IMR-90 (cell line): ENCODE measurements at regions not wholly inside any gene's neighbourhood (a gene's known extent, or its start where the extent isn't known, plus 50 kb on each side); places are given as distances from the start of the nearest gene placed in this dataset.

Experiments
- ATAC-seq: fragments of 200-7000 bp; cut with Tn5 transposase; 2 replicates; pipeline ENCODE4 v1.9.1; 2020; ENCODE audit warnings: low read depth, mild to moderate bottlenecking, moderate library complexity
- BruUV-seq: library from RNA; stranded (reverse); fragments of 400-500 nt; replicated peaks from 2 replicates; lab custom pipeline; 2021; lab: Mats Ljungman, UMichigan
- CTCF ChIA-PET: fragments of 300-600 bp; formaldehyde crosslinking; extraction: SDS; loops from one replicate; lab custom pipeline; 2021; ENCODE audit warnings: antibody characterized with exemption; lab: Yijun Ruan, JAX
- POLR2A ChIA-PET: fragments of 300-600 bp; sonication (Branson Sonifier 250); formaldehyde crosslinking; loops from one replicate; lab custom pipeline; 2022; ENCODE audit warnings: antibody characterized with exemption; ENCODE audit not compliant: unreplicated experiment; lab: Charles Lee
- DNase-seq: peaks from one replicate; pipeline ENCODE4 v3.0.0; 2013
- H2AFZ ChIP-seq: replicated peaks from 2 replicates; pipeline ENCODE3; 2013; ENCODE audit warnings: low read length, mild to moderate bottlenecking; ENCODE audit not compliant: poor library complexity
- H2AK5ac ChIP-seq: 2 replicates; pipeline ENCODE4 v1.6.1; 2013; ENCODE audit warnings: low read depth, low read length, inconsistent platforms
- H2AK9ac ChIP-seq: replicated peaks from 2 replicates; pipeline ENCODE3; 2013; ENCODE audit warnings: mild to moderate bottlenecking, low read depth, low read length, moderate library complexity; ENCODE audit not compliant: poor library complexity
- H2BK120ac ChIP-seq: 2 replicates; pipeline ENCODE4 v1.6.1; 2013; ENCODE audit warnings: low read depth, low read length, inconsistent platforms
- H2BK15ac ChIP-seq: 3 replicates; pipeline ENCODE4 v1.6.1; 2013; ENCODE audit warnings: low read depth, low read length, inconsistent platforms
- H2BK20ac ChIP-seq: 2 replicates; pipeline ENCODE4 v1.6.1; 2013; ENCODE audit warnings: low read depth, mild to moderate bottlenecking, inconsistent platforms, low read length, moderate library complexity
- H2BK5ac ChIP-seq: 2 replicates; pipeline ENCODE4 v1.6.1; 2013; ENCODE audit warnings: mild to moderate bottlenecking, low read depth, low read length, inconsistent platforms; ENCODE audit not compliant: poor library complexity, severe bottlenecking
- H3K14ac ChIP-seq: replicated peaks from 2 replicates; pipeline ENCODE4 v1.6.1; 2013; ENCODE audit warnings: low read depth, low read length, inconsistent platforms
- H3K18ac ChIP-seq: 2 replicates; pipeline ENCODE4 v1.6.1; 2013; ENCODE audit warnings: low read depth, low read length, control low read depth
- H3K23ac ChIP-seq: 2 replicates; pipeline ENCODE4 v1.6.1; 2013; ENCODE audit warnings: low read depth, low read length, inconsistent platforms
- H3K27ac ChIP-seq: 2 replicates; pipeline ENCODE4 v1.5.1; 2013; ENCODE audit warnings: mild to moderate bottlenecking, control low read depth, low read length; ENCODE audit not compliant: insufficient read depth
- H3K27me3 ChIP-seq: 2 replicates; pipeline ENCODE4 v1.6.1; 2013; ENCODE audit warnings: low read length; ENCODE audit not compliant: control insufficient read depth, insufficient read depth
- H3K36me3 ChIP-seq: 2 replicates; pipeline ENCODE4 v1.6.1; 2013; ENCODE audit warnings: low read length, mixed read lengths; ENCODE audit not compliant: control insufficient read depth, insufficient read depth
- H3K4ac ChIP-seq: 2 replicates; pipeline ENCODE4 v1.6.1; 2013; ENCODE audit warnings: low read depth, low read length, inconsistent platforms
- H3K4me1 ChIP-seq: 2 replicates; pipeline ENCODE4 v1.6.1; 2013; ENCODE audit warnings: low read length, mixed read lengths; ENCODE audit not compliant: control insufficient read depth, insufficient read depth
- H3K4me2 ChIP-seq: 2 replicates; pipeline ENCODE4 v1.6.1; 2013; ENCODE audit warnings: low read depth, mild to moderate bottlenecking, control low read depth, low read length, moderate library complexity
- H3K4me3 ChIP-seq: 2 replicates; pipeline ENCODE4 v1.5.1; 2013; ENCODE audit warnings: low read depth, mild to moderate bottlenecking, control low read depth, low read length, moderate library complexity; ENCODE audit not compliant: insufficient read depth
- H3K56ac ChIP-seq: 2 replicates; pipeline ENCODE4 v1.6.1; 2013; ENCODE audit warnings: low read length, inconsistent platforms; ENCODE audit not compliant: insufficient read depth; ENCODE audit errors: extremely low read depth
- H3K79me1 ChIP-seq, 2 experiments: 2 replicates each; pipeline ENCODE4 v1.6.1; 2013; ENCODE audit warnings: low read length in 2 of 2, inconsistent platforms in 1 of 2, low read depth in 1 of 2
- H3K9ac ChIP-seq: 2 replicates; pipeline ENCODE4 v1.6.1; 2013; ENCODE audit warnings: low read depth, low read length, control low read depth
- H3K9me1 ChIP-seq: 2 replicates; pipeline ENCODE4 v1.6.1; 2013; ENCODE audit warnings: low read length, inconsistent platforms; ENCODE audit not compliant: insufficient read depth
- H3K9me3 ChIP-seq: 2 replicates; pipeline ENCODE4 v1.6.1; 2013; ENCODE audit warnings: low read length; ENCODE audit not compliant: control insufficient read depth, insufficient read depth
- H4K20me1 ChIP-seq: 2 replicates; pipeline ENCODE4 v1.6.1; 2013; ENCODE audit warnings: low read length, inconsistent platforms; ENCODE audit not compliant: insufficient read depth
- H4K5ac ChIP-seq: 2 replicates; pipeline ENCODE4 v1.6.1; 2013; ENCODE audit warnings: mild to moderate bottlenecking, low read depth, low read length, control low read depth
- H4K8ac ChIP-seq, 2 experiments: 2 replicates each; pipeline ENCODE4 v1.6.1; 2013; ENCODE audit warnings: low read depth in 2 of 2, low read length in 2 of 2, control low read depth in 1 of 2, inconsistent platforms in 1 of 2
- H4K91ac ChIP-seq: 2 replicates; pipeline ENCODE4 v1.6.1; 2013; ENCODE audit warnings: low read depth, low read length, inconsistent platforms; ENCODE audit not compliant: insufficient read depth
- CHD1 ChIP-seq: IDR thresholded peaks from 2 replicates; pipeline ENCODE4 v1.6.1; 2012; ENCODE audit warnings: low read depth, low read length, improper control_type of control experiment
- CTCF ChIP-seq: conservative IDR thresholded peaks from 2 replicates; pipeline ENCODE4 v1.5.1; 2012; ENCODE audit warnings: mild to moderate bottlenecking, low read depth, low read length, improper control_type of control experiment
- MAZ ChIP-seq: IDR thresholded peaks from 2 replicates; pipeline ENCODE4 v1.6.1; 2012; ENCODE audit warnings: low read depth, mild to moderate bottlenecking, low read length, improper control_type of control experiment, moderate library complexity, borderline replicate concordance
- MXI1 ChIP-seq: IDR thresholded peaks from 2 replicates; pipeline ENCODE4 v1.6.1; 2012; ENCODE audit warnings: low read depth, mild to moderate bottlenecking, low read length, moderate library complexity, borderline replicate concordance
- RAD21 ChIP-seq: IDR thresholded peaks from 2 replicates; pipeline ENCODE4 v1.6.1; 2012; ENCODE audit warnings: low read length, improper control_type of control experiment
- RCOR1 ChIP-seq: IDR thresholded peaks from 2 replicates; pipeline ENCODE4 v1.6.1; 2012; ENCODE audit warnings: mild to moderate bottlenecking, low read length, improper control_type of control experiment; ENCODE audit not compliant: insufficient replicate concordance
- USF2 ChIP-seq: fragments of 150-350 bp; IDR thresholded peaks from 2 replicates; pipeline ENCODE4 v1.6.1; 2017; ENCODE audit warnings: mild to moderate bottlenecking, antibody characterized with exemption, low read length, low read depth
- WGBS, 2 experiments: methylation state at CpG; one replicate each; pipeline versions ENCODE4 v1.1.5 to v1.1.7; 2013; ENCODE audit warnings: missing lambda C conversion rate in 2 of 2; ENCODE audit not compliant: insufficient read length in 1 of 2; ENCODE audit errors: extremely low coverage in 2 of 2; 5-methylcytosine and 5-hydroxymethylcytosine counted together
- dilution Hi-C: fragments of 300-500 bp; cut with HindIII; formaldehyde crosslinking; loops from one replicate; pipeline ENCODE4 v1.14.3; 2018; ENCODE audit warnings: low sequenced_read_pairs; ENCODE audit not compliant: unreplicated experiment
- in situ Hi-C: fragments of 300-500 bp; cut with MboI; formaldehyde crosslinking; loops from 3 replicates; pipeline ENCODE4 v1.14.3; 2019; ENCODE audit warnings: low sequenced_read_pairs, inconsistent platforms, mixed read lengths
- intact Hi-C: fragments of 100-400 bp; cut with micrococcal nuclease; formaldehyde crosslinking; loops from 2 replicates; pipeline ENCODE4 v1.10.0; 2022

DNA sequence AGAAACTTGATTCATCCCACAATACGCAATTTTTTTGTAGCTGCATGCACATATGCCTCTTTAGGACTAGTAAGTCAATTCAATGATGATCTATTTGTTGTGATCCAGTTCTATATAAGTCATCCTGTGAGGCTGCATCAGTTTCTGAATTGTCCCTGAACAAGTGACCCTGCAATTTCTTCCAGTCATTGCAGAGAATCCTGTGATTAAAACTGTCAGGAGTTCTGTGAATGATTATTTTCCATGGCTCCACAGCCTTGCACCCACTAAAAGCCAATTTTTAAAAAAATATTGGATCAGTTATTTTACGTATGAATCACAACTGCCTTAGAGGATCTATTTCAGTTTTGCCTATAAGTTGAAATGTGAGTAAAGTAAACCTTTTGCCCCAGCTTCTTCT is 1585.0 kb upstream of the ACVR2A start:
- TF ChIP-seq CHD1 (no peak), MAZ (no peak), RAD21 (no peak), CTCF (no peak), USF2 (no peak), MXI1 (no peak), RCOR1 (no peak)
- H2BK15ac ChIP-seq: no peak overlapping the region
- H4K5ac ChIP-seq: no peak overlapping the region
- dilution Hi-C loops: no loop called here
- DNase-seq (no peak), ATAC-seq (no peak)
- WGBS, 2 experiments: no CpG with 5 or more reads among the region's 2 CpGs
- no peak overlapping the region for H2BK5ac ChIP-seq
- H2BK20ac ChIP-seq: no peak overlapping the region
- H2BK120ac ChIP-seq: no peak overlapping the region
- H2AFZ ChIP-seq: no peak overlapping the region
- H4K8ac ChIP-seq: no peak overlapping the region
- POLR2A ChIA-PET: interaction anchor here (0.6 kb wide), 1 partner anchor 117 kb away, joined by 4 read pairs; no protein-coding TSS in a partner anchor
- no peak overlapping the region for H3K9ac ChIP-seq
- H3K18ac ChIP-seq: no peak overlapping the region
- no peak overlapping the region for H3K23ac ChIP-seq
- no peak overlapping the region for H2AK5ac ChIP-seq
- in situ Hi-C loops: no loop called here
- no peaks in the 10 kb centered on the region for H4K20me1 ChIP-seq
- H3K56ac ChIP-seq: peak overlapping the region; percentile 21; the same call in 1 of the 2 replicates
- H3K79me1 ChIP-seq: no peaks in the 10 kb centered on the region
- intact Hi-C loops: no loop called here
- no peaks in the 10 kb centered on the region for H3K36me3 ChIP-seq
- H4K91ac ChIP-seq: no peak overlapping the region
- CTCF ChIA-PET: no interaction called here
- H3K14ac ChIP-seq: 0 out of 2 replicates have a peak overlapping the region, but pooled peaks have one; percentile 62
- H3K9me1 ChIP-seq: no peaks in the 10 kb centered on the region
- 0 out of 2 replicates have a peak, but pooled peaks cover 2% of the 10 kb centered on the region for H3K4me1 ChIP-seq
- BruUV-seq: no TSS peak
- H2AK9ac ChIP-seq: no peak overlapping the region
- no peaks in the 10 kb centered on the region for H3K9me3 ChIP-seq
- no peak overlapping the region for H3K4me3 ChIP-seq
- H3K27ac ChIP-seq: no peak overlapping the region
- no peaks in the 10 kb centered on the region for H3K27me3 ChIP-seq
- H3K4ac ChIP-seq: no peak overlapping the region
- H3K4me2 ChIP-seq: no peak overlapping the region
